IMR-90 (cell line): ENCODE measurements at regions not wholly inside any gene's neighbourhood (a gene's known extent, or its start where the extent isn't known, plus 50 kb on each side); places are given as distances from the start of the nearest gene placed in this dataset.

Source experiments
- BHLHE40 ChIP-seq: fragments of 150-350 bp; IDR thresholded peaks from 2 replicates; pipeline ENCODE4 v1.6.1; 2016; ENCODE audit warnings: mild to moderate bottlenecking, low read depth, low read length
- CEBPB ChIP-seq: IDR thresholded peaks from 2 replicates; pipeline ENCODE4 v1.6.1; 2012; ENCODE audit warnings: low read depth, low read length, improper control_type of control experiment
- CHD1 ChIP-seq: IDR thresholded peaks from 2 replicates; pipeline ENCODE4 v1.6.1; 2012; ENCODE audit warnings: low read depth, low read length, improper control_type of control experiment
- CTCF ChIP-seq: conservative IDR thresholded peaks from 2 replicates; pipeline ENCODE4 v1.5.1; 2012; ENCODE audit warnings: mild to moderate bottlenecking, low read depth, low read length, improper control_type of control experiment
- FOS ChIP-seq: fragments of 150-350 bp; IDR thresholded peaks from 2 replicates; pipeline ENCODE4 v1.6.1; 2016; ENCODE audit warnings: low read depth, low read length
- MAFK ChIP-seq: IDR thresholded peaks from 2 replicates; pipeline ENCODE4 v1.6.1; 2012; ENCODE audit warnings: low read depth, low read length, improper control_type of control experiment
- POLR2A ChIP-seq: IDR thresholded peaks from 2 replicates; pipeline ENCODE4 v1.6.1; 2012; ENCODE audit warnings: mild to moderate bottlenecking, low read depth, low read length
- RAD21 ChIP-seq: IDR thresholded peaks from 2 replicates; pipeline ENCODE4 v1.6.1; 2012; ENCODE audit warnings: low read length, improper control_type of control experiment
- RFX5 ChIP-seq: IDR thresholded peaks from 2 replicates; pipeline ENCODE4 v1.8.0; 2012; ENCODE audit warnings: low read depth, mild to moderate bottlenecking, low read length, moderate library complexity
- SMC3 ChIP-seq: fragments of 150-350 bp; IDR thresholded peaks from 2 replicates; pipeline ENCODE4 v1.6.1; 2016; ENCODE audit warnings: low read depth, mild to moderate bottlenecking, antibody characterized with exemption, low read length, moderate library complexity

GRCh38 chr18:22831441-22831904, 101.7 kb upstream of the RBBP8 start:
- no peak for TF ChIP-seq CTCF
- peak; percentile 99 for TF ChIP-seq CEBPB
- no peak for TF ChIP-seq BHLHE40
- TF ChIP-seq POLR2A: no peak
- TF ChIP-seq SMC3: no peak
- no peak for TF ChIP-seq CHD1
- 0 out of 2 replicates have a peak, but pooled peaks have one; percentile 7 for TF ChIP-seq RAD21
- TF ChIP-seq MAFK: no peak
- peak; percentile 95 for TF ChIP-seq FOS
- TF ChIP-seq RFX5: no peak
